ENCODE measurements at regions not wholly inside any gene's neighbourhood (a gene's known extent, or its start where the extent isn't known, plus 50 kb on each side); places are given as distances from the start of the nearest gene placed in this dataset.

DNA sequence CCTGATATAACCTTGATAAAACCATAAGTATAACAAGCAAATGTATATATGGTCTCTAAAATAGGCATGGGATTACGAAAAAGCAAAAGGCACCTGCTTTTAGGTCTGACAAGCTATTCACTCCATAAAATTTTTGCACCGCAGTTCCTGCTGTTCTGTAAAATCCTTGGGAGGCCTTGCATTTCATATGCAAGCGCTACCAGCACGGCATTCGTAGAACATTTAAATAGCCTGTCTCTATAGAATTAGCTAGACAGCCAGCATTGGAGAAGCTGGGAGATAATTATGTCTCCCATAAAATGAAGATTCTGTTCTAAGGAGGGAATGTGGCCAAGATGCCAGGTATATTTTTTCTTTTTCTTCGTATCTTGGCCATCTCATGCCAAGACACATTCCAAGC is 64.5 kb upstream of the ATXN1 start:
- Histone ChIP-seq H2AFZ (replicated peaks; ENCODE audit: low read length, poor library complexity) (no peak overlapping the region), H2BK20ac (ENCODE audit: low read depth, low read length) (no peak overlapping the region), H2BK5ac (ENCODE audit: low read depth, low read length, poor library complexity, severe bottlenecking) (no peak overlapping the region), H3K36me3 (ENCODE audit: control insufficient read depth, insufficient read depth, low read length) (no peaks in the 10 kb centered on the region), H2AK9ac (replicated peaks; ENCODE audit: low read depth, low read length, poor library complexity) (no peak overlapping the region), H3K4me1 (ENCODE audit: control insufficient read depth, insufficient read depth, low read length) (no peaks in the 10 kb centered on the region), H3K4ac (ENCODE audit: low read depth, low read length) (no peak overlapping the region), H3K9me3 (ENCODE audit: control insufficient read depth, insufficient read depth, low read length) (no peaks in the 10 kb centered on the region), H2BK120ac (ENCODE audit: low read depth, low read length) (no peak overlapping the region), H4K8ac (ENCODE audit: low read depth in 2 of 2, low read length in 2 of 2) (no peak overlapping the region), H2BK15ac (ENCODE audit: low read depth, low read length) (no peak overlapping the region), H4K5ac (ENCODE audit: low read depth, low read length) (no peak overlapping the region), H3K9ac (ENCODE audit: low read depth, low read length) (no peak overlapping the region), H2AK5ac (ENCODE audit: low read depth, low read length) (no peak overlapping the region), H3K4me2 (ENCODE audit: low read depth, low read length) (no peak overlapping the region), H3K14ac (replicated peaks; ENCODE audit: low read depth, low read length) (no peak overlapping the region), H3K27me3 (ENCODE audit: control insufficient read depth, insufficient read depth, low read length) (peaks cover 3% of the 10 kb centered on the region; the same call in 1 of the 2 replicates), H3K4me3 (ENCODE audit: insufficient read depth, low read depth, low read length) (no peak overlapping the region), H3K56ac (ENCODE audit: extremely low read depth, insufficient read depth, low read length) (no peak overlapping the region), H3K9me1 (ENCODE audit: insufficient read depth, low read length) (no peaks in the 10 kb centered on the region), H3K18ac (ENCODE audit: low read depth, low read length) (no peak overlapping the region), H4K20me1 (ENCODE audit: insufficient read depth, low read length) (no peaks in the 10 kb centered on the region), H3K79me1 (ENCODE audit: low read depth in 1 of 2, low read length in 2 of 2) (no peaks in the 10 kb centered on the region), H4K91ac (ENCODE audit: insufficient read depth, low read depth, low read length) (no peak overlapping the region), H3K27ac (ENCODE audit: insufficient read depth, low read length) (no peak overlapping the region), H3K23ac (ENCODE audit: low read depth, low read length) (no peak overlapping the region)
- no TSS peak for BruUV-seq (replicated peaks)
- ATAC-seq (ENCODE audit: low read depth) (no peak), DNase-seq (no peak)
- TF ChIP-seq NFE2L2 (IDR thresholded peaks at IDR 0.05; ENCODE audit: low read depth, low read length) (no peak), MAZ (IDR thresholded peaks at IDR 0.05; ENCODE audit: borderline replicate concordance, low read depth, low read length) (no peak), CEBPB (IDR thresholded peaks at IDR 0.05; ENCODE audit: low read depth, low read length) (no peak), RCOR1 (IDR thresholded peaks at IDR 0.05; ENCODE audit: insufficient replicate concordance, low read length) (no peak), CHD1 (IDR thresholded peaks at IDR 0.05; ENCODE audit: low read depth, low read length) (no peak), RAD21 (IDR thresholded peaks at IDR 0.05; ENCODE audit: low read length) (no peak), RFX5 (IDR thresholded peaks at IDR 0.05; ENCODE audit: low read depth, low read length) (no peak), MAFK (IDR thresholded peaks at IDR 0.05; ENCODE audit: low read depth, low read length) (no peak), USF2 (IDR thresholded peaks at IDR 0.05; ENCODE audit: low read depth, low read length) (no peak), MXI1 (IDR thresholded peaks at IDR 0.05; ENCODE audit: borderline replicate concordance, low read depth, low read length) (no peak), SMC3 (IDR thresholded peaks at IDR 0.05; ENCODE audit: low read depth, low read length) (no peak), FOS (IDR thresholded peaks at IDR 0.05; ENCODE audit: low read depth, low read length) (no peak), CTCF (conservative IDR thresholded peaks at IDR 0.05; ENCODE audit: low read depth, low read length) (no peak), POLR2A (IDR thresholded peaks at IDR 0.05; ENCODE audit: low read depth, low read length) (no peak), BHLHE40 (IDR thresholded peaks at IDR 0.05; ENCODE audit: low read depth, low read length) (no peak)
- TF ChIP-seq, protein P1, sequence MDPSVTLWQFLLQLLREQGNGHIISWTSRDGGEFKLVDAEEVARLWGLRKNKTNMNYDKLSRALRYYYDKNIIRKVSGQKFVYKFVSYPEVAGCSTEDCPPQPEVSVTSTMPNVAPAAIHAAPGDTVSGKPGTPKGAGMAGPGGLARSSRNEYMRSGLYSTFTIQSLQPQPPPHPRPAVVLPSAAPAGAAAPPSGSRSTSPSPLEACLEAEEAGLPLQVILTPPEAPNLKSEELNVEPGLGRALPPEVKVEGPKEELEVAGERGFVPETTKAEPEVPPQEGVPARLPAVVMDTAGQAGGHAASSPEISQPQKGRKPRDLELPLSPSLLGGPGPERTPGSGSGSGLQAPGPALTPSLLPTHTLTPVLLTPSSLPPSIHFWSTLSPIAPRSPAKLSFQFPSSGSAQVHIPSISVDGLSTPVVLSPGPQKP (IDR thresholded peaks at IDR 0.05; ENCODE audit: borderline replicate concordance, low read depth, low read length), result no peak
- in situ Hi-C loops (cut with MboI; ENCODE audit: low sequenced_read_pairs) (no loop called here), intact Hi-C loops (cut with micrococcal nuclease) (no loop called here), dilution Hi-C loops (cut with HindIII; ENCODE audit: low sequenced_read_pairs, unreplicated experiment) (no loop called here)
- ChIA-PET CTCF (interaction anchor here (0.6 kb wide), 1 partner anchor 206 kb away, joined by 3 read pairs; no protein-coding TSS in a partner anchor), POLR2A (ENCODE audit: unreplicated experiment) (no interaction called here)
- no CpG with 5 or more reads among the region's 6 CpGs for WGBS, 2 experiments (ENCODE audit: extremely low coverage in 2 of 2, insufficient read length in 1 of 2)
